Adipose tissue (tissue), 3 donors: ENCODE measurements at regions not wholly inside any gene's neighbourhood (a gene's known extent, or its start where the extent isn't known, plus 50 kb on each side); places are given as distances from the start of the nearest gene placed in this dataset.

Experiments
- H3K27ac ChIP-seq: one replicate; pipeline ENCODE4 v1.5.1; 2013; ENCODE audit warnings: low read depth, low read length
- WGBS, 3 donors: extraction: QIAGEN DNeasy Blood & Tissue Kit; methylation state at CpG; one replicate each; pipeline ENCODE4 v1.1.7; 2013; 5-methylcytosine and 5-hydroxymethylcytosine counted together
- donor health status: healthy with polysubstance abuse.
- donor health status: Bipolar disorder and iron deficiency.
- donor health status: healthy.

DNA sequence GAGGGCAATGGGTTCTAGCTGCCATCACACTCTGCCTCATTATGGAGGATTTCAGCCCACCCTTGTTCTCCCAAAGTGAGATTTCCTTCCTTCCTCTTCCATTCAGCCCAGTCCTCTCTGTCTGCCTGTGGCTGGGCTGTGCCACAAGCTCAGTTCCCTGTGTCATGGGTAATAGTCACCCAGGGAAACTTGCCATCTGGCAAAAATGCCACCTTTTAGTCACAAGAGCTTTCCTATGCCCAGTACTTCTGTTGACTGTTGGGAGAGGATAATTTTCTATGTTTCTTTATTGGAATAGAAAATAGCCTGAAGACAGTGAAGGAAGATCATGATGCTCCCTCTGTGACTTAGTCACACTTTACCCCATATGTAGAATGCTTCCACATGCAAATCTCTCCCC, 71.4 kb downstream of the TLR4 start:
- no peak overlapping the region for H3K27ac ChIP-seq

DNA sequence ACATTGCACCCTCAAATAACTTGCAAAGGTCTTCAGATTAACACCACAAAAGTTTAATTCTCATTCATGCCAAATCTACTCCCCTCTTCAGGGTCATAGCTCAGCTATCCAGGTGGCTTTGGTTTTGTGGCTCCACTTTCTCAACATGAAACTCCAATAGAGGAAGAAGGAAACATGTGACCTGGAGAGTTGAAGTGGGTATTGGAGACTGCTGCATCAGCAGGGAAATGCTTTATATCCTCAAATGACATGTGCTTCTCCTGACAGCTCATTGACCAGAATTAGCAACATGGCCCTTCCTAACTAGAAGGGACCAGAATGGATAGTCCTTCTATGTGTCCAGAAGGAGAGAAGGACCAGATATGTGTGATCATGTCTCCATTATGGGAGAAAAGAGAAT, 73.6 kb downstream of the TLR4 start:
- no peak overlapping the region for H3K27ac ChIP-seq

DNA sequence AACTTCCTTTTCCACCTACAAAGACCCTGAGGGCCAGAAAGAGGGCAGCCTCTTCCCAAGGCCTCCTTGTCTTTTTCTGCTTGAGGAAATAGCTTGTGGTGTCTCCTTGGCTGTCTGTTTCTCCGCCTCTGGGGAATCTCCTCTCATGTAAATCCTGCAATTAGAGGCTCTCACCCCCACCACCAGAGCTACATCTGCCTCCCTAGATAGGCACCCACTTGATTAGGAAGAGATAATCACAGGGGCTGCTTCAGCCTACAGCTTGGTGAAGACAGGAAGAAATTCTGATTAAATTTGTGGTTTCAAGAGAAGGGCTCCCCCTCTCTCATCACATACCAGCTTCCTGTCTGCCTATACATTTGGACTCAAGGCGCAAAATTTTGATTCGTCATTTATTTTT, 75.6 kb downstream of the TLR4 start:
- 63 to 72% (median 65%) methylated on average over 3 of the region's 3 CpGs for WGBS, 3 donors
- no peak overlapping the region for H3K27ac ChIP-seq

- 14 to 28% (median 17%) methylated on average over 10 of the region's 10 CpGs for WGBS, 3 donors
- H3K27ac ChIP-seq, result peak overlapping the region; percentile 39
Observed at GRCh38 chr9:117782931-117783788, 79.0 kb downstream of the TLR4 start.

DNA sequence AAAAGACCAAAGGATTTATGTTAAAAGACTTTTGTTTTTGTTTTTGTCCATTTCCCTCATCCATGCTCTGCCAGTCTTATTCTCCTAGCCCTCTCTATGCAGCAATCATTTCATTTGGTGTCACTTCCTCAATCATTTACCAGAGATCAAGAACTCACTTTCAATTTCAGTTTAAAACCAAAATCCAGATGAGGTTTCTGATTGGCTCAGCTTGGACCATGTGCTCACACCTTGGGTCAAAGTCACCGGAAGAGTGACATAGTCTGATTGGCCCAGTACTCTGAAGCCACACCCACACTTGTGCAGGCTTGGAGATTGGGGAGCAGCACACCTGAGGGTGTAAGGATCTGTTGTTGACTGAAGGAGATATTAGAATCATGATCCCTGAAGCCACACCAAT, 79.6 kb downstream of the TLR4 start:
- H3K27ac ChIP-seq, result no peak overlapping the region
- WGBS, 3 donors, result 56 to 86% (median 56%) methylated on average over 1 of the region's 1 CpG

GRCh38 chr9:117784996-117785395, 80.8 kb downstream of the TLR4 start:
- 39 to 85% (median 54%) methylated on average over 1 of the region's 1 CpG for WGBS, 3 donors
- H3K27ac ChIP-seq, result no peak overlapping the region

DNA sequence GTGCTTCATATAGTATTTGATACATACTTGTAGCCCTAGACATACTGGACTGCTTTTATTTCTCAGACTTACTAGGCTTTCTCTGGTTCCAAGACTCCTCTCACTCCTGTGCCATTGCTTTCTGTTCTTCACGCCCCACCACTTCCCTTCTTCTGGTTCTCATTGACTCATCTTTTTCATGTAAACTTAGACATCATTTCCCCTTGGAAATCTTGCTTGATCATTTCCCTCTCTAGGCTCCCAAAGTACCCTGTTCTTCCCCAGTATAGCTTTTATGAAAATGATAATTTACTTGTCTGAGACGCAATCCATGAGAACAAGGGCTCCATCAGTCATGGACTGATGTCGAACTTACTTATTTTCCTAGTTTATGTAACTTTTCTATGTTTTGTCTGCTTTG, 83.5 kb downstream of the TLR4 start:
- WGBS, 3 donors, result 58 to 82% (median 80%) methylated on average over 3 of the region's 3 CpGs
- H3K27ac ChIP-seq, result no peak overlapping the region

DNA sequence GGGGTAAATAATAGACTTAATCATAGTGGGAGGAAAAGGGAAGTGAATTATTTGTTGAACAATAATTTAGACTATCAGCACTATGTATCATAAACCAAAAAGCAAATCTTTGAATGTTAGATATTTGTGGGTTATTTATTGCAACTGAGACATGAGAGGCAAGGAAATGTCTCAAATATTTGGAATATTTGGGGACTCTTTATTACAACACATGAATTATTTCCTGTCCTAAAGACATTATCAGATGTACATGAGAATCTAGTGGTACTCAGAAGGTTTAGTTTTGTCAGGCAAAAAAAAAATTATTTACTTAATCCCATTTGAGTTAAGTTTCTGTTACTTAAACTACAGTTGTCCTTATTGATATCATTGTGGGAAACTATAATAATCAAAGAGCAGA, 91.1 kb downstream of the TLR4 start:
- H3K27ac ChIP-seq, result no peak overlapping the region

DNA sequence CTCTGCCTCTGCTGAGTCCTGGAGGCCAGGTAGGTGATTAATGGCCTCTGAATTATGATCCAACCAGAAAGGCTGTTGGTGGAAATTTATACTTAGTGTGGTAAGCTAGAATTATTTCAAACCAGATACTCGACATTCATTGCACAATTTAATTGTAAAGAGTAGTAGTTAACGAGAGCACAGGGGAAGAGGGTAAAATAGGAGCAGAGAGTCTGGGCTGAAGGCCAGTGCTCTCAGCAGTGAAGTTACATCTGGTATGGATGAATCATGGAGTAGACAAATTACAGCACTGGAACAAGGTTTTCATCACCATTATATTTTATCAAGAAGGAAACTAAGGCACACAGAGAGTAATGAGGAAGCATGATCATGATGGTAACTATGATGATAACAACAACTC, 92.5 kb downstream of the TLR4 start:
- 60 to 68% (median 63%) methylated on average over 2 of the region's 2 CpGs for WGBS, 3 donors
- no peak overlapping the region for H3K27ac ChIP-seq

DNA sequence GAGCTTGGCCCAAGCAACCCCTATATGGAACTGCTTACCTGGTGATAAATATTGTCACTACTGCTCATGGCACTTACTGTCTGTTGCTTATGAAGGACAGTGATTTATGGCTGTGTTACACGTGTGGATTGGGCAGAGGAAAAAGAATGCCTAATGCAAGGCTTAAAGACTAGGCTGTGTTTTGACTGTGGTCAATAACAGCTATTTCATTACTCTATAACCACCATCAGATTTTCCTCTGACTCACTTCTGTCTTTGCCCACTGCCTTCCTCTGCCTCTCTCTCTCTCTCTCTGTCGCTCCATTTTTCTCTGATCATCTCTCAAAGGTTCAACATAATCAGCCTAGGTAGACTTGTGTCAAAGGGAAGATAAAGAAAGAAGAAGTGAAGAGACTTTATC, 96.2 kb downstream of the TLR4 start:
- 48 to 65% (median 58%) methylated on average over 2 of the region's 2 CpGs for WGBS, 3 donors
- no peak overlapping the region for H3K27ac ChIP-seq

DNA sequence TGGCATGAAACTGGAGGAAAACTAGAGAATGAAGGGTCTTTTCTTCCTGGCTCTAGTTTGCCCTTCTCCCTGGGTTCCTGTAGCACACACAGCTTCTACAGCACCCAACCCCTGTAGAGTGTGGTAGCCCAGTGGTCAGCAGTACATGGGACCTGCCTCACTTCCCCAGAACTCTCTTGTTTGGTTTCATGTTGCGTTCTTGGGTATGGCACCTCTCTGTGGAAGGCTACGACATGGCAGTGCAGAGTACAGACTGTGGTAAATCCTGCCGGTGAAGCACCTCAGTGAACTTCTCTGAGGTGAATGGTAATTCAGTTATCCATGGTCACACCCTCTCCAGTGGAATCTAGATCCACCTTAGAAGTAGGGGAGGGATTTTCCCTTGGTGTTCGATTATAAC, 105.5 kb downstream of the TLR4 start:
- WGBS, 3 donors, result 73 to 91% (median 88%) methylated on average over 4 of the region's 4 CpGs
- no peak overlapping the region for H3K27ac ChIP-seq

DNA sequence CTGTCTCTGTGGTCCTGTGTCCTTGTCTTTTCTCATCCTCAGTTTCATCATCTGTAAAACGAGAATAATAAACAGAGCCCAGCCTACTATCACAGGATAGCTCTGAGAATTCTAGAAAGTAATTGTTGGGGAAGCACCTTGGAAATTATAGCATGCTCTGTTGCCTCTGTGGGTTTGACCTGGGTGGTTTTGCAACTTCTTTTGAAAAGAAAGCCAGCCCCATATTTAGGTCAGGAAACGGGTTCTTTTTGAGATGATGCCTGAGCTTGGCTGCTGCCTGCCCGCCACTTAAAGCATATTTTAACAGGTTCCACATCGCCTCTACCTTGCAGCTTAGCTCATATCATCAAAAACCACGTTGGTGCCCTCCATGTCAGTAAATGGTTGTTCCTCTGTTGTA, 111.1 kb downstream of the TLR4 start:
- 50 to 68% (median 67%) methylated on average over 5 of the region's 5 CpGs for WGBS, 3 donors
- no peak overlapping the region for H3K27ac ChIP-seq

GRCh38 chr9:117815948-117816347, 111.7 kb downstream of the TLR4 start:
- H3K27ac ChIP-seq, result no peak overlapping the region
- 61 to 85% (median 84%) methylated on average over 3 of the region's 3 CpGs for WGBS, 3 donors

DNA sequence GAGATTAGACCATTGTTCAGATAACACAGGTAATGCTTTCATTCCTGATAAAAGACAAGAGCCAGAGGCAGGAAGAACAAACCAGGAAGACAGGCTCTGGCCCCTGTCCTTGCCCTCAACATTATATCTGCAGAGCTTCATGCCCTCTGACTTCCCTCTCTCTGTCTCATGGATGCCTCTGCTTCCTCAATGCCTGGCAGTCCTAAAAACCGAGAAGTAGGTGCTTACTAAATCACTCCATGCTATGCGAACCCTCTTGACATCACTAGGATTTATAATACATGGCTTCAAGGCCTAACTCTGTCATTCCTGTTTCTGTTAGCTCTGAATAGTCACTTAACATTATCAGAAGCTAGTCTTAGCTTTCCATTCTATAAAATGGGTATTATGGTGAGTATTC, 117.8 kb downstream of the TLR4 start:
- no peak overlapping the region for H3K27ac ChIP-seq
- WGBS, 3 donors, result 61 to 64% (median 62%) methylated on average over 2 of the region's 2 CpGs

DNA sequence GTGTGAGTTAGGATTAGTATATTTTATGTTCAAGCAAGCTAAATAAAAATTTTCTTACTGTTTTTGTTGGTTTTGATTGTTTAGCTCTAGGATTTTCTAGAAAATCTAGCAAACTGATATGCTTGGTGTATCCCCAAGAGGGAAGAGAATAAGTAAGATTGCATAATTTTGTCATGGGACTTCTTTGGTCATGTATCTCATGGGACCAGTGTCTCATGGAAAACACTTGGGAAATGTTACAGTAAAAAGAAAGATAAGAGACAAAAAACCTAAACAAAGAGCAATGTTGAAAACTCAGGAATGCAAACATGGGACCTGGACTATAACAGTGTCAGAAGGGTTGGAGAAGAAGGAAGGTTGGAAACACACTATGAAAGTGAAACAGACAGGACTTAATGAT, 119.4 kb downstream of the TLR4 start:
- H3K27ac ChIP-seq, result no peak overlapping the region

DNA sequence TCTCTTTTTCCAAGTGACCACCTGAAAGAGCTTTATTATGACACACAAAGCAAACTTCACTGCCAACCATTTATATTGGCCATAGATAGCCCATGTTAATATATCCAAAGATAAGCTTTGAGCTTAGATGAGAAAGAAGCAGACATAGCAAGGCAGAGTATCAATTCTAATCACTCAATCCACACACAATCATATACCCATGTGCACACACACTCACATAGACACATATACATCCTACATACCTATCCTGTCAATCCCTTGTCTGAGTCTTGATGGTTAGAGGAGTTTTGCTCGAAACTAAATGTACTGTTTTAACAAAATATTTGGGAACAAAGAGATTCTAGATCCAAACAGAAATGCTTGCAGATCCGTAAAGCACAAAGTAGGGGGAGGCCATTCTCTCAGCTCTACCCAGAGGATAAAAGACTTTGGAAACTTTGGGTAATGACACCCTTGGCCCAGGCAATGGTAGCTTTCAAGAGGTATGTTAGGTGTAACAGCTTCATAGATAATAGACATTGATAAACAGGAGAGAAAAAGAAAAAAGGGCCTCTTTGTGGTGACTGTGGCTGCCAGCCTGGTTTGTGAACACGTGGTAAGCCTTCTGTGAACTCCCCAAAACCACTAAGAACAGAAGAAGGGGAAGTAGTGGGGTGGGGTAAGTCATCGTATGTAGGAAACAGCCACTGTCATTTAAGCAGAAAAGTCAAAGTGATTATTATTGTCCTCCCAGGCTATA, 121.6 kb downstream of the TLR4 start:
- H3K27ac ChIP-seq, result no peak overlapping the region
- WGBS, 3 donors, result 30 to 42% (median 39%) methylated on average over 4 of the region's 4 CpGs

- 55 to 70% (median 68%) methylated on average over 3 of the region's 3 CpGs for WGBS, 3 donors
- no peak overlapping the region for H3K27ac ChIP-seq
Observed at GRCh38 chr9:117826837-117827236, 122.6 kb downstream of the TLR4 start.

DNA sequence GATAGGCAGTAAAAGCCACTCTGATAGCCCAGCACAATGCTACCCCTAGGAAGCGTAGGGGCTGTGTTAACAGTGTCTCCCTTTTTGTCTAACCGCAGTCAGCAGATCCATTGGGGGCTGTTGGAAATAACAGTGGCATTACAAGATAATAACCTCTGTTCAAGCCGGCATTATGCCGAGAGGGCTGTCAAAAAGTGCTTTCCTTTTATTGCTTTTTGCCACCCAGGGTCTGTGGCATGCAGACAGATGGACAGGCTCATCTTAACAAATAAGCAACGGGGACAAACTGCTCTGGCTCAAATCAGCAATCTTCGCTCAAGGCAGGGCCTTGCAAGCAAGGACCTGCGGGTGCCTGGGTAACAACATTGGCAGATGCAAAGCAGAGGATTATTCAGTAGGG, 123.3 kb downstream of the TLR4 start:
- 72 to 83% (median 83%) methylated on average over 7 of the region's 7 CpGs for WGBS, 3 donors
- no peak overlapping the region for H3K27ac ChIP-seq

- no peak overlapping the region for H3K27ac ChIP-seq
Observed at GRCh38 chr9:117828466-117828865, 124.3 kb downstream of the TLR4 start.

- WGBS, 3 donors, result 80 to 89% (median 84%) methylated on average over 1 of the region's 1 CpG
- no peak overlapping the region for H3K27ac ChIP-seq
Observed at GRCh38 chr9:117835798-117836197, 131.6 kb downstream of the TLR4 start.
